ENCODE measurements at regions not wholly inside any gene's neighbourhood (a gene's known extent, or its start where the extent isn't known, plus 50 kb on each side); places are given as distances from the start of the nearest gene placed in this dataset.
A peak's percentile ranks its signal among the peaks of the same experiment; 100 is the strongest.

DNA sequence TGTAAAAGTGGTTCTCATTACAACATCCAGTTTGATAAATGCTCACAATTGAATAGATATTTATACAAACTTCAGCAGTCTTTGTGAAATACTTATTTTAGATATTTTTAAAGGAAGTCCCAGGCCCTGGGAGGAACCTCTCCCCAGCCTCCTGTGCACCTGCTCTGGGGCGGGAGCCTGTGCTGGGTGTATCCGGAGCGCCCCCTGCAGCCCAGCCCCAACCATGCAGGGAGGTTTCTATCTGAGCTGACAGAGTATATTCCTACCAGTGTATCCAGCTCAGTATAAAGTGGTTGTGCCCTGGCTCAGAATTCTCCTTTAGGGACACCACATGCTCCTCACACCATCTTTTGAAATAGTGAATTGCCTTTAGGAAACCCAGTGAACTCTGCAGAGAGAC, 851.8 kb downstream of the TMEM121 start:
- TF ChIP-seq, protein P1, sequence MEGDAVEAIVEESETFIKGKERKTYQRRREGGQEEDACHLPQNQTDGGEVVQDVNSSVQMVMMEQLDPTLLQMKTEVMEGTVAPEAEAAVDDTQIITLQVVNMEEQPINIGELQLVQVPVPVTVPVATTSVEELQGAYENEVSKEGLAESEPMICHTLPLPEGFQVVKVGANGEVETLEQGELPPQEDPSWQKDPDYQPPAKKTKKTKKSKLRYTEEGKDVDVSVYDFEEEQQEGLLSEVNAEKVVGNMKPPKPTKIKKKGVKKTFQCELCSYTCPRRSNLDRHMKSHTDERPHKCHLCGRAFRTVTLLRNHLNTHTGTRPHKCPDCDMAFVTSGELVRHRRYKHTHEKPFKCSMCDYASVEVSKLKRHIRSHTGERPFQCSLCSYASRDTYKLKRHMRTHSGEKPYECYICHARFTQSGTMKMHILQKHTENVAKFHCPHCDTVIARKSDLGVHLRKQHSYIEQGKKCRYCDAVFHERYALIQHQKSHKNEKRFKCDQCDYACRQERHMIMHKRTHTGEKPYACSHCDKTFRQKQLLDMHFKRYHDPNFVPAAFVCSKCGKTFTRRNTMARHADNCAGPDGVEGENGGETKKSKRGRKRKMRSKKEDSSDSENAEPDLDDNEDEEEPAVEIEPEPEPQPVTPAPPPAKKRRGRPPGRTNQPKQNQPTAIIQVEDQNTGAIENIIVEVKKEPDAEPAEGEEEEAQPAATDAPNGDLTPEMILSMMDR (IDR thresholded peaks at IDR 0.05) = peak; percentile 67
- TF ChIP-seq EZH2 (IDR thresholded peaks at IDR 0.05; ENCODE audit: borderline replicate concordance, insufficient read depth, low read depth, low read length, poor library complexity, severe bottlenecking) = no peak
